ENCODE measurements at regions not wholly inside any gene's neighbourhood (a gene's known extent, or its start where the extent isn't known, plus 50 kb on each side); places are given as distances from the start of the nearest gene placed in this dataset.

- TF ChIP-seq EP300 (IDR thresholded peaks at IDR 0.05; ENCODE audit: borderline replicate concordance in 1 of 2, control insufficient read depth in 1 of 2, low read depth in 2 of 2, low read length in 2 of 2) (no peak), RAD21 (IDR thresholded peaks at IDR 0.05; ENCODE audit: insufficient read depth, low read depth, low read length) (no peak), SMAD5 (IDR thresholded peaks at IDR 0.05; ENCODE audit: low read depth) (no peak), MTA3 (IDR thresholded peaks at IDR 0.05; ENCODE audit: borderline replicate concordance, low read length) (no peak), TARDBP (IDR thresholded peaks at IDR 0.05; ENCODE audit: borderline replicate concordance) (no peak), HCFC1 (IDR thresholded peaks at IDR 0.05; ENCODE audit: low read length) (no peak), USF1 (IDR thresholded peaks at IDR 0.05; ENCODE audit: borderline replicate concordance, extremely low read length, insufficient read depth, low read depth, low read length) (no peak), NFIC (IDR thresholded peaks at IDR 0.05; ENCODE audit: low read depth, low read length) (no peak), RFX5 (IDR thresholded peaks at IDR 0.05; ENCODE audit: low read depth, low read length) (no peak), CEBPZ (IDR thresholded peaks at IDR 0.05; ENCODE audit: low read depth, low read length) (no peak), MYB (IDR thresholded peaks at IDR 0.05; ENCODE audit: borderline replicate concordance, low read depth, low read length) (no peak)
Observed at GRCh38 chr13:84812078-84812477, 929.8 kb upstream of the SLITRK1 start (continued).
